ENCODE measurements at regions not wholly inside any gene's neighbourhood (a gene's known extent, or its start where the extent isn't known, plus 50 kb on each side); places are given as distances from the start of the nearest gene placed in this dataset.

DNA sequence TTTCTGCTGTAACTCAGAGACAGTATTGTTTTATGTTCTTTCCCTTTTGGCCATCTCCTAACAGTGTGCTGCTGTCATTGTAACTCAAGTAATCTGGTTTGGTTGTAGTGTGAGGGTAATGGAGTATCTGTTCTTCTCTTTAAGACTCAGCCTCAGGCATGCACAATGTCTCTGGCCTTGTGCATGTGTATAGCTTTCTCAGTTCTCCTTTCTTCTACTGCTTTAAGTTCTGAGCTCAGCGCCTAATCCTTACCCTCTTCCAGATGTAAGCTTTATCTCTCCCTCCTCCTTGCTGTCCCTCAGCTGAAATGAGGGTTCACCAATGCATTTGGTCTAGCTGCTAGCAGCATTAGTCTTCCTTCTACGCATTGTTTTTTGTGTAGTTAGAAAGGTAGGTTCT, 1420.4 kb upstream of the PRMT6 start:
- intact Hi-C loops (cut with DNase I; ENCODE audit: low total_unique reads): no loop called here
- 80 to 81% methylated on average over 2 of the region's 2 CpGs for WGBS, 2 donors
- TF ChIP-seq, protein P1, sequence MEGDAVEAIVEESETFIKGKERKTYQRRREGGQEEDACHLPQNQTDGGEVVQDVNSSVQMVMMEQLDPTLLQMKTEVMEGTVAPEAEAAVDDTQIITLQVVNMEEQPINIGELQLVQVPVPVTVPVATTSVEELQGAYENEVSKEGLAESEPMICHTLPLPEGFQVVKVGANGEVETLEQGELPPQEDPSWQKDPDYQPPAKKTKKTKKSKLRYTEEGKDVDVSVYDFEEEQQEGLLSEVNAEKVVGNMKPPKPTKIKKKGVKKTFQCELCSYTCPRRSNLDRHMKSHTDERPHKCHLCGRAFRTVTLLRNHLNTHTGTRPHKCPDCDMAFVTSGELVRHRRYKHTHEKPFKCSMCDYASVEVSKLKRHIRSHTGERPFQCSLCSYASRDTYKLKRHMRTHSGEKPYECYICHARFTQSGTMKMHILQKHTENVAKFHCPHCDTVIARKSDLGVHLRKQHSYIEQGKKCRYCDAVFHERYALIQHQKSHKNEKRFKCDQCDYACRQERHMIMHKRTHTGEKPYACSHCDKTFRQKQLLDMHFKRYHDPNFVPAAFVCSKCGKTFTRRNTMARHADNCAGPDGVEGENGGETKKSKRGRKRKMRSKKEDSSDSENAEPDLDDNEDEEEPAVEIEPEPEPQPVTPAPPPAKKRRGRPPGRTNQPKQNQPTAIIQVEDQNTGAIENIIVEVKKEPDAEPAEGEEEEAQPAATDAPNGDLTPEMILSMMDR (IDR thresholded peaks at IDR 0.05): no peak
- no peak for TF ChIP-seq POLR2A (IDR thresholded peaks at IDR 0.05)
- no peak for DNase-seq (ENCODE audit: low spot score in 2 of 2)
- H3K4me3 ChIP-seq (ENCODE audit: low read depth, poor library complexity, severe bottlenecking): no peak overlapping the region

DNA sequence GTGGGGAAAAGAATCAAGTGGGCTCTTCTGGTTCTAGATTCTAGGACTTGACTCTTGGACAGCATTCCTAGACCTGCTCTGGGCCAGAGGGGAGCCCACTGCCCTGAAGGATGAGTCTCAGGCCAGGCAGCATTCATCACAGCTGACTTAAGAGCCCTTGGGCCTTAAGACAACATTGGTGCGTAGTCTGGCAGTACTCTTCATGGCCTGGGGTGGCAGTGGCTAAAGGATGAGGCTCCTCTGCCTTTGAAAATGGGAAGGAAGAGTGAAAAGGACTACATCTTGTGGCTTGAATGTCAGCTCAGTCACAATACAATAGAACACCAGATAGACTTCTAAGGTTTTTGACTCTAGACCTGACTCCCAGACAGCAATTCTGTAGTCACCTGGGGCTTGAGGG, 1415.1 kb upstream of the PRMT6 start:
- H3K4me3 ChIP-seq (ENCODE audit: low read depth, poor library complexity, severe bottlenecking): no peak overlapping the region
- intact Hi-C loops (cut with DNase I; ENCODE audit: low total_unique reads): no loop called here
- TF ChIP-seq POLR2A (IDR thresholded peaks at IDR 0.05): no peak
- TF ChIP-seq, protein P1 (IDR thresholded peaks at IDR 0.05): no peak
- 79 to 90% methylated on average over 1 of the region's 1 CpG for WGBS, 2 donors
- DNase-seq (ENCODE audit: low spot score in 2 of 2): no peak

DNA sequence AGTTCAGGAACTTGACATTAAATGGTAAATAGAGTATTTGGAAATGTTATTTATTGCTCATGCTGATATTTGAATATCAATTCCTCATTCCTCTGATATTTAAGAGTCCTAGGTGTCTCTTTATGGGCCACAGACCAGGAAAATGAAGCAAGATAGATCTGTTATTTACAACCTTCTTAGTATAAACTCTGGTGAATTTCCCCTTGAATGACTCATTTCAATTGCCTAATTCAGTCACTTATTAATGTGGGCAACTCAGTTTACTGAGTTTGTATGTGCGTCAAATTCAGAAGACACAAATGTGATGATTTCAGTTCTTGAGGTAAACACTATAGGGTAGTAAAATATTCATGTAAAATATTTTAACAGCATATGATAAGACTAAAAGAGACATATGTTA, 1404.4 kb upstream of the PRMT6 start:
- WGBS, 2 donors: 93 to 96% methylated on average over 1 of the region's 1 CpG
- TF ChIP-seq, protein P1 (IDR thresholded peaks at IDR 0.05): no peak
- TF ChIP-seq POLR2A (IDR thresholded peaks at IDR 0.05): no peak
- intact Hi-C loops (cut with DNase I; ENCODE audit: low total_unique reads): no loop called here

DNA sequence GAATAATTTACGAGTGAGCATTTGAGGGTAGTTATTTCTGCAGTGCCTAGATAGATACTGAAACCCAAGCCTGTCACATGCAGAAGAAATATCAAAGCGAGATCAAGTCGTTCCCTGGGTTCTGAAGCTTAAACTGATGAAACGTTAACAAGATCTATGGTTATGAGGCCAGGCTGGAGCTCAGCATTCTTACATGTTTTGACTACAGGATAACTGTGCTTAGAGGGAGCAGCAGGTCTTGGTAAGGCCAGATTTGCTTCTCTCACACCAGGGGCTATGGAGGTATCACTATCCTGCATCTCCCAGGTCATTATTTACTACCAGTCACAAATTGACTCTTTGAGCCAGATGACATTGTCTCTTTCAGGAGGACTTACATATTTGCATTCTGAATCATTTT, 1401.4 kb upstream of the PRMT6 start:
- no peak overlapping the region for H3K4me3 ChIP-seq (ENCODE audit: low read depth, poor library complexity, severe bottlenecking)
- 49% methylated on average over 4 of the region's 4 CpGs for WGBS, 2 donors
- DNase-seq (ENCODE audit: low spot score in 2 of 2): no peak
- intact Hi-C loops (cut with DNase I; ENCODE audit: low total_unique reads): no loop called here
- TF ChIP-seq, protein P1 (IDR thresholded peaks at IDR 0.05): no peak
- no peak for TF ChIP-seq POLR2A (IDR thresholded peaks at IDR 0.05)

More for the DNA sequence above, 1404.4 kb upstream of the PRMT6 start:
- no peak for DNase-seq (ENCODE audit: low spot score in 2 of 2)
- H3K4me3 ChIP-seq (ENCODE audit: low read depth, poor library complexity, severe bottlenecking): no peak overlapping the region

DNA sequence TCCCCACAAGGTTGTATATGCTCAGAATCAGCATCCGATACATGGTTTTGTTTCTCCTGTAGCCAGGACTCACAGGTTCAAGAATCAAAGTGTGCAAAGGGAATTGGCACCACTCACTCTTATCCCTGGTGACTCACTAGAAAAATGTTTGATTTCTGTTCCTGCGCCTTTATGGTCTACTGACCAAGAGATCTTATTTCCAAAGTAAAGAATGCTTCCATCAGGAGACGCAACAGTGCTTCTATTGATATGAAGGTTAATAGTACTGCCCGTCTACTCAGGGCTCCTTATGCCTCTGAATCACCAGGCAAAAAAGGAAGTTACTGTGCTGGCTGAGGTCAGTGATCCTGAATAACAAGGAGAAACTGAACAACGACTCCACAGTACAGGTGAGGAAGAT, 1392.0 kb upstream of the PRMT6 start:
- WGBS, 2 donors: 78 to 84% methylated on average over 5 of the region's 5 CpGs
- TF ChIP-seq, protein P1 (IDR thresholded peaks at IDR 0.05): no peak
- no peak for TF ChIP-seq POLR2A (IDR thresholded peaks at IDR 0.05)

DNA sequence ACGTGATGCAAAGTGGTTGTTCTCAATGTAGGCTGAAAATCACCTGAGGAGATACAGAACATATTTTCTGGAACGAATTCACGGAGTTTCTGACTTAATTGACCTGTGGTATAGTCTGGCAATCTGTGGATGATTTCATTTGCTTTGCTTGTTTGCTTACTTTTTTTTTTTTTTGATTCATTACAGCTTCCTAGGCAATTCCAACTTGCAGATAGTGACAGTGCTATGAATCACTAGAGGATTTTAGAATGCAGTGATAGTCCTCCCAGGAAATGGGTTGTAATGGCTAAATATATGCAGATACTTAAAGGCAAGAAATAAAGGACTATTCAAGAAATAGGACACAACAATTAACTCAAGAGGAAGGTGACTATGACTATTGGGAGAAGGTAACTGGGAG, 1378.1 kb upstream of the PRMT6 start:
- TF ChIP-seq, protein P1 (IDR thresholded peaks at IDR 0.05): no peak
- no peak for TF ChIP-seq POLR2A (IDR thresholded peaks at IDR 0.05)
- no peak for DNase-seq (ENCODE audit: low spot score in 2 of 2)
- intact Hi-C loops (cut with DNase I; ENCODE audit: low total_unique reads): no loop called here
- 46 to 60% methylated on average over 3 of the region's 3 CpGs for WGBS, 2 donors
- H3K4me3 ChIP-seq (ENCODE audit: low read depth, poor library complexity, severe bottlenecking): no peak overlapping the region

More for the DNA sequence above, 1392.0 kb upstream of the PRMT6 start:
- no peak for DNase-seq (ENCODE audit: low spot score in 2 of 2)
- H3K4me3 ChIP-seq (ENCODE audit: low read depth, poor library complexity, severe bottlenecking): no peak overlapping the region
- intact Hi-C loops (cut with DNase I; ENCODE audit: low total_unique reads): no loop called here
